Neuronal stem cell (in vitro differentiated cells): ENCODE measurements at regions not wholly inside any gene's neighbourhood (a gene's known extent, or its start where the extent isn't known, plus 50 kb on each side); places are given as distances from the start of the nearest gene placed in this dataset.

Experiments
- DNase-seq: peaks from one replicate; pipeline ENCODE4 v3.0.0-alpha.2; 2013; ENCODE audit warnings: low spot score
- H2AFZ ChIP-seq: one replicate; pipeline ENCODE4 v1.6.1; 2013; ENCODE audit warnings: mild to moderate bottlenecking, low read length, inconsistent platforms
- H2AK5ac ChIP-seq: 2 replicates; pipeline ENCODE4 v1.6.1; 2013; ENCODE audit warnings: low read depth, mild to moderate bottlenecking, inconsistent platforms, low read length, moderate library complexity, mixed read lengths
- H2BK120ac ChIP-seq: 2 replicates; pipeline ENCODE4 v1.6.1; 2013; ENCODE audit warnings: low read depth, mild to moderate bottlenecking, inconsistent platforms, low read length, moderate library complexity, mixed read lengths
- H2BK12ac ChIP-seq: one replicate; pipeline ENCODE4 v1.6.1; 2013; ENCODE audit warnings: low read length, inconsistent platforms
- H2BK15ac ChIP-seq: 2 replicates; pipeline ENCODE4 v1.6.1; 2013; ENCODE audit warnings: mild to moderate bottlenecking, low read length, inconsistent platforms, mixed read lengths
- H2BK5ac ChIP-seq: one replicate; pipeline ENCODE4 v1.6.1; 2013; ENCODE audit warnings: inconsistent platforms, mild to moderate bottlenecking, low read length, moderate library complexity
- H3K14ac ChIP-seq: one replicate; pipeline ENCODE4 v1.6.1; 2013; ENCODE audit warnings: low read length, inconsistent platforms
- H3K18ac ChIP-seq: 2 replicates; pipeline ENCODE4 v1.6.1; 2013; ENCODE audit warnings: low read length, inconsistent platforms
- H3K23ac ChIP-seq: 2 replicates; pipeline ENCODE4 v1.6.1; 2013; ENCODE audit warnings: low read depth, mild to moderate bottlenecking, mixed read lengths, low read length, inconsistent platforms; ENCODE audit not compliant: poor library complexity
- H3K27ac ChIP-seq: replicated peaks from 3 replicates; pipeline ENCODE4 v1.5.1; 2013; ENCODE audit warnings: low read length, inconsistent platforms
- H3K27me3 ChIP-seq, 3 experiments: 2 replicates each; pipeline ENCODE4 v1.6.1; 2013; ENCODE audit warnings: low read length in 3 of 3, mild to moderate bottlenecking in 2 of 3, inconsistent platforms in 1 of 3, low read depth in 1 of 3, mixed read lengths in 1 of 3, moderate library complexity in 1 of 3; ENCODE audit not compliant: control insufficient read depth in 3 of 3, insufficient read depth in 3 of 3
- H3K36me3 ChIP-seq, 2 donors: replicated peaks in 1 of 2; 2 replicates each; pipeline ENCODE4 v1.6.1; 2013; ENCODE audit warnings: low read length in 2 of 2; ENCODE audit not compliant: control insufficient read depth in 2 of 2, insufficient read depth in 2 of 2
- H3K4ac ChIP-seq: 2 replicates; pipeline ENCODE4 v1.6.1; 2013; ENCODE audit warnings: inconsistent platforms, mild to moderate bottlenecking, low read length, moderate library complexity
- H3K4me1 ChIP-seq, 2 donors: 1 replicate in 1 of 2; 2 replicates in 1 of 2; pipeline ENCODE4 v1.6.1; 2013; ENCODE audit warnings: low read length in 2 of 2, low read depth in 1 of 2; ENCODE audit not compliant: control insufficient read depth in 2 of 2, insufficient read depth in 1 of 2
- H3K4me2 ChIP-seq: one replicate; pipeline ENCODE4 v1.6.1; 2013; ENCODE audit warnings: mild to moderate bottlenecking, low read length, inconsistent platforms; ENCODE audit not compliant: insufficient read depth, poor library complexity, severe bottlenecking
- H3K4me3 ChIP-seq, 2 donors: 2 replicates each; pipeline ENCODE4 v1.5.1; 2013; ENCODE audit warnings: low read length in 2 of 2, mild to moderate bottlenecking in 2 of 2, inconsistent platforms in 1 of 2, moderate library complexity in 1 of 2
- H3K79me1 ChIP-seq: one replicate; pipeline ENCODE4 v1.6.1; 2013; ENCODE audit warnings: low read depth, mild to moderate bottlenecking, inconsistent platforms, low read length, moderate library complexity
- H3K9ac ChIP-seq: one replicate; pipeline ENCODE4 v1.6.1; 2013; ENCODE audit warnings: mild to moderate bottlenecking, low read depth, low read length, inconsistent platforms; ENCODE audit not compliant: poor library complexity
- H3K9me3 ChIP-seq, 2 donors: replicated peaks in 1 of 2; 2 replicates each; pipeline versions ENCODE3 to v1.6.1; 2013; ENCODE audit warnings: low read length in 2 of 2, mild to moderate bottlenecking in 2 of 2, inconsistent platforms in 1 of 2, low read depth in 1 of 2, mixed read lengths in 1 of 2, moderate library complexity in 1 of 2; ENCODE audit not compliant: control insufficient read depth in 2 of 2, insufficient read depth in 1 of 2
- H4K8ac ChIP-seq: one replicate; pipeline ENCODE4 v1.6.1; 2013; ENCODE audit warnings: low read depth, mild to moderate bottlenecking, inconsistent platforms, low read length, moderate library complexity
- H4K91ac ChIP-seq: one replicate; pipeline ENCODE4 v1.6.1; 2013; ENCODE audit warnings: low read length, low read depth, mild to moderate bottlenecking, inconsistent platforms; ENCODE audit not compliant: poor library complexity
- WGBS, 2 donors: extraction: QIAGEN DNeasy Blood & Tissue Kit; methylation state at CpG; one replicate each; pipeline ENCODE4 v1.1.7; 2013; ENCODE audit warnings: missing lambda C conversion rate in 2 of 2, mixed read lengths in 1 of 2; ENCODE audit not compliant: insufficient read length in 2 of 2, insufficient replicate concordance in 1 of 2; ENCODE audit errors: extremely low coverage in 2 of 2; 5-methylcytosine and 5-hydroxymethylcytosine counted together

GRCh38 chr4:136731025-136731424 is 801.3 kb downstream of the PCDH18 start:
- Histone ChIP-seq H2BK5ac (no peak overlapping the region), H3K9me3 (no peaks in the 10 kb centered on the region), H4K8ac (no peak overlapping the region), H3K4ac (no peak overlapping the region), H3K36me3 (no peaks in the 10 kb centered on the region), H2AK5ac (no peak overlapping the region), H3K18ac (no peak overlapping the region), H3K9ac (no peak overlapping the region), H3K14ac (no peak overlapping the region), H3K27me3 (no peaks in the 10 kb centered on the region), H3K4me1 (no peaks in the 10 kb centered on the region), H2BK15ac (no peak overlapping the region), H2BK12ac (no peak overlapping the region), H4K91ac (no peak overlapping the region), H3K4me2 (no peak overlapping the region), H2BK120ac (no peak overlapping the region), H2AFZ (no peak overlapping the region), H3K23ac (no peak overlapping the region), H3K27ac (no peak overlapping the region), H3K4me3 (no peak overlapping the region), H3K79me1 (no peaks in the 10 kb centered on the region)
- no peak for DNase-seq

DNA sequence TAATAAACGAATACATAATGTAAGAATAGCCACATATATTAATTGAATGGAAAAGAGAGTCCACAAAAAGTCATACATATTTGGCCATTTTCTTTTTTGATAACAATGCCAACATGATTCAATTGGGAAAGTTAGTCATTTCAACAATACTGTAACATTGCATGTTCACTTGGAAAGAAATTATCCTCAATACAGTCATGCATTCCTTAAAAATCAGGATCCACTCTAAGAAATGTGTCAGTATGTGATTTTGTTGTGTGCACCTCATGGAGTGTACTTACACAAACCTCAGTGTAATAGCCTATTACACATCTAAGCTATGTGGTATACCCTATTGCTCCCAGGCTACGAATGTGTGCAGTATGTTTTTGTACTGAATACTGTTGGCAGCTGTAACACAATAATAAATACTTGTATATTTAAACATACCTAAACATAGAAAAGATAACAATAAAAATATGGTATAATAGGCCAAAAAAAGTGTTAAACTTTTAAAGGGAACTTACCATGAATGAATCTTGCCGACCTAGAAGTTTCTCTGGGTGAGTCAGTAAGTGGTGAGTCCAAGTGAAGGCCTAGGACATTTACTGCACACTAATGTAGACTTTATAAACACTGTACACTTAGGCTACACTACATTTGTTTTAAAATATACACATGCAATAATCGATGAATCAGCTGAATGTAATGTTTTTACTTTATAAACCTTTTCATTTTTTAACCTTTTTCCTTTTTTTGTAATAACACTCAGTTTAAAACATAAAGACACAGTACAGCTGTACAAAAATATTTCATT is 806.8 kb downstream of the PCDH18 start:
- H2BK120ac ChIP-seq: no peak overlapping the region
- H2BK15ac ChIP-seq: no peak overlapping the region
- H3K23ac ChIP-seq: no peak overlapping the region
- no peak overlapping the region for H3K18ac ChIP-seq
- H2AK5ac ChIP-seq: no peak overlapping the region
- H3K27ac ChIP-seq: no peak overlapping the region
- H2BK5ac ChIP-seq: no peak overlapping the region
- no peak overlapping the region for H2BK12ac ChIP-seq
- no peak overlapping the region for H3K4ac ChIP-seq
- WGBS, 2 donors: no CpG with 5 or more reads among the region's 4 CpGs
- H3K27me3 ChIP-seq: no peaks in the 10 kb centered on the region
- no peaks in the 10 kb centered on the region for H3K79me1 ChIP-seq
- no peak overlapping the region for H2AFZ ChIP-seq
- H3K4me1 ChIP-seq: no peaks in the 10 kb centered on the region
- no peak overlapping the region for H3K4me2 ChIP-seq
- no peaks in the 10 kb centered on the region for H3K9me3 ChIP-seq
- H3K36me3 ChIP-seq: no peaks in the 10 kb centered on the region
- DNase-seq: no peak
- no peak overlapping the region for H3K14ac ChIP-seq
- H4K91ac ChIP-seq: no peak overlapping the region
- H4K8ac ChIP-seq: no peak overlapping the region
- H3K9ac ChIP-seq: no peak overlapping the region
- no peak overlapping the region for H3K4me3 ChIP-seq

DNA sequence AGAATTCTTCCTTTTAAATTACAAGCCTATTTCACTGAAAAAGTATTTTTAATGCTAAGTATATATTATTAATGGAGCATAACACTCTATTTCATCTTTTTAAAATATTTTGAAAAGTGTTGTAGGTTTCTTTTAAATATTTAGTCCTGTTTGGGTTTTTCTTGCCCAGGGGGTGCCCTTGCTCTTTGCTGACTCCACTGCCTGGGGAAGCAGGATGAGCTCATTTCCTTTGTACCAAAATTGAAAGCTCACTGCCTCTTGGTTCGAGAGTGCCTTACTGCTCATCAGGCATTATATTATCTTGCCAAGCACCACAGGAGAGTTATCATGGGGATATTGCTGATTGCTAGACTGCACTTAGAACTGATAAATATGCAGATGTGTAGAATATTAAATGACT is 819.2 kb downstream of the PCDH18 start:
- no CpG with 5 or more reads among the region's 1 CpG for WGBS, 2 donors
- no peak overlapping the region for H3K27ac ChIP-seq
- H3K14ac ChIP-seq: no peak overlapping the region
- no peak overlapping the region for H3K4me2 ChIP-seq
- H3K4ac ChIP-seq: no peak overlapping the region
- no peak overlapping the region for H2BK120ac ChIP-seq
- no peak overlapping the region for H3K18ac ChIP-seq
- H2BK5ac ChIP-seq: no peak overlapping the region
- H3K27me3 ChIP-seq: no peaks in the 10 kb centered on the region
- no peaks in the 10 kb centered on the region for H3K4me1 ChIP-seq
- no peak overlapping the region for H4K8ac ChIP-seq
- H3K23ac ChIP-seq: no peak overlapping the region
- no peaks in the 10 kb centered on the region for H3K36me3 ChIP-seq
- no peak overlapping the region for H2BK12ac ChIP-seq
- H2BK15ac ChIP-seq: no peak overlapping the region
- peaks cover 2 to 6% of the 10 kb centered on the region in 2 donors for H3K9me3 ChIP-seq
- H3K9ac ChIP-seq: no peak overlapping the region
- DNase-seq: no peak
- no peak overlapping the region for H2AFZ ChIP-seq
- H3K79me1 ChIP-seq: no peaks in the 10 kb centered on the region
- H2AK5ac ChIP-seq: no peak overlapping the region
- no peak overlapping the region for H3K4me3 ChIP-seq
- H4K91ac ChIP-seq: no peak overlapping the region

GRCh38 chr4:136709897-136710296 is 822.4 kb downstream of the PCDH18 start:
- no peak overlapping the region for H2AK5ac ChIP-seq
- H2BK12ac ChIP-seq: no peak overlapping the region
- H2BK5ac ChIP-seq: no peak overlapping the region
- H3K27me3 ChIP-seq: no peaks in the 10 kb centered on the region
- no peaks in the 10 kb centered on the region for H3K4me1 ChIP-seq
- no peak overlapping the region for H3K4me3 ChIP-seq
- no peaks in the 10 kb centered on the region for H3K36me3 ChIP-seq
- peaks cover 0 to 4% of the 10 kb centered on the region in 2 donors for H3K9me3 ChIP-seq
- H2AFZ ChIP-seq: no peak overlapping the region
- H3K23ac ChIP-seq: no peak overlapping the region
- H3K4me2 ChIP-seq: no peak overlapping the region
- no peak overlapping the region for H2BK120ac ChIP-seq
- no peak for DNase-seq
- H3K14ac ChIP-seq: no peak overlapping the region
- WGBS, 2 donors: no CpG with 5 or more reads among the region's 1 CpG
- H3K4ac ChIP-seq: no peak overlapping the region
- no peak overlapping the region for H3K9ac ChIP-seq
- H3K79me1 ChIP-seq: no peaks in the 10 kb centered on the region
- no peak overlapping the region for H3K18ac ChIP-seq
- H4K91ac ChIP-seq: no peak overlapping the region
- no peak overlapping the region for H3K27ac ChIP-seq
- no peak overlapping the region for H2BK15ac ChIP-seq
- H4K8ac ChIP-seq: no peak overlapping the region
